BLaER1 treated with 17β-estradiol and CSF1 and Interleukin-3, amounts not matched to agents 10 nM and 100 nM (cell line): ENCODE measurements at regions not wholly inside any gene's neighbourhood (a gene's known extent, or its start where the extent isn't known, plus 50 kb on each side); places are given as distances from the start of the nearest gene placed in this dataset.
A peak's percentile ranks its signal among the peaks of the same experiment; 100 is the strongest.

ENCODE experiments used
- H3K27ac ChIP-seq, 11 experiments: shearing (Covaris generic); formaldehyde crosslinking; 2 replicates each; pipeline ENCODE4 v1.8.1; 2022
- H3K27me3 ChIP-seq, 11 experiments: shearing (Covaris generic); formaldehyde crosslinking; 2 replicates each; pipeline ENCODE4 v1.8.1; 2022
- H3K36me3 ChIP-seq, 11 experiments: shearing (Covaris generic); formaldehyde crosslinking; 2 replicates each; pipeline ENCODE4 v1.8.1; 2022
- H3K4me1 ChIP-seq, 10 experiments: shearing (Covaris generic); formaldehyde crosslinking; 2 replicates each; pipeline ENCODE4 v1.8.1; 2022
- H3K4me2 ChIP-seq, 11 experiments: shearing (Covaris generic); formaldehyde crosslinking; 2 replicates each; pipeline ENCODE4 v1.8.1; 2022
- H3K4me3 ChIP-seq, 10 experiments: shearing (Covaris generic); formaldehyde crosslinking; 2 replicates each; pipeline ENCODE4 v1.8.1; 2022
- H3K9ac ChIP-seq, 11 experiments: shearing (Covaris generic); formaldehyde crosslinking; 2 replicates each; pipeline ENCODE4 v1.8.1; 2022
- H3K9me3 ChIP-seq, 11 experiments: shearing (Covaris generic); formaldehyde crosslinking; replicated peaks in 1 of 11; 2 replicates each; pipeline ENCODE4 v1.8.1; 2022
- H4K20me1 ChIP-seq, 11 experiments: shearing (Covaris generic); formaldehyde crosslinking; 2 replicates each; pipeline ENCODE4 v1.8.1; 2022
- Cebpa-rat ChIP-seq, 11 experiments: shearing (Covaris generic); IDR thresholded peaks; 2 replicates each; pipeline ENCODE4 v1.8.1; 2022

- H3K4me1 ChIP-seq, result no peaks in the 10 kb centered on the region
- no peaks in the 10 kb centered on the region for H4K20me1 ChIP-seq
- TF ChIP-seq Cebpa-rat (IDR thresholded peaks at IDR 0.05), result no peak
- no peaks in the 10 kb centered on the region for H3K27me3 ChIP-seq
- H3K27ac ChIP-seq, result no peak overlapping the region
- H3K36me3 ChIP-seq, result no peaks in the 10 kb centered on the region
- H3K9ac ChIP-seq, result no peak overlapping the region
- peaks cover 0 to 14% (median 4%) of the 10 kb centered on the region in 11 experiments; a peak in 7 of 22 replicates for H3K9me3 ChIP-seq
- no peak overlapping the region for H3K4me3 ChIP-seq
- H3K4me2 ChIP-seq, result no peak overlapping the region
Observed at GRCh38 chr1:188056011-188056410, 1227.3 kb downstream of the PLA2G4A start.

- Histone ChIP-seq H3K9me3 (peaks cover 0 to 18% (median 4%) of the 10 kb centered on the region in 11 experiments; a peak in 7 of 22 replicates), H3K4me3 (no peak overlapping the region), H3K9ac (no peak overlapping the region), H3K27me3 (no peaks in the 10 kb centered on the region), H3K36me3 (no peaks in the 10 kb centered on the region), H4K20me1 (no peaks in the 10 kb centered on the region), H3K27ac (no peak overlapping the region), H3K4me1 (no peaks in the 10 kb centered on the region), H3K4me2 (no peak overlapping the region)
- no peak for TF ChIP-seq Cebpa-rat (IDR thresholded peaks at IDR 0.05)
Observed at GRCh38 chr1:188058801-188059200, 1230.1 kb downstream of the PLA2G4A start.

GRCh38 chr1:188061881-188062280 lies 1233.1 kb downstream of the PLA2G4A start:
- Histone ChIP-seq H3K4me3 (no peak overlapping the region), H3K9me3 (peaks cover 3 to 39% (median 21%) of the 10 kb centered on the region in 11 experiments; a peak in 17 of 22 replicates), H3K4me2 (no peak overlapping the region), H3K27me3 (no peaks in the 10 kb centered on the region), H3K27ac (no peak overlapping the region), H3K9ac (no peak overlapping the region), H3K4me1 (no peaks in the 10 kb centered on the region), H3K36me3 (no peaks in the 10 kb centered on the region), H4K20me1 (no peaks in the 10 kb centered on the region)
- TF ChIP-seq Cebpa-rat (IDR thresholded peaks at IDR 0.05), result no peak

GRCh38 chr1:188062456-188062855 lies 1233.7 kb downstream of the PLA2G4A start:
- H3K4me1 ChIP-seq, result no peaks in the 10 kb centered on the region
- no peak overlapping the region for H3K27ac ChIP-seq
- H3K9ac ChIP-seq, result no peak overlapping the region
- no peak overlapping the region for H3K4me3 ChIP-seq
- peaks cover 3 to 36% (median 23%) of the 10 kb centered on the region in 11 experiments; a peak in 17 of 22 replicates for H3K9me3 ChIP-seq
- no peaks in the 10 kb centered on the region for H3K27me3 ChIP-seq
- no peak overlapping the region for H3K4me2 ChIP-seq
- H4K20me1 ChIP-seq, result no peaks in the 10 kb centered on the region
- no peak for TF ChIP-seq Cebpa-rat (IDR thresholded peaks at IDR 0.05)
- no peaks in the 10 kb centered on the region for H3K36me3 ChIP-seq

- Histone ChIP-seq H3K9ac (no peak overlapping the region), H3K4me3 (no peak overlapping the region), H3K4me1 (no peaks in the 10 kb centered on the region), H3K27ac (no peak overlapping the region), H3K9me3 (peaks cover 15 to 52% (median 35%) of the 10 kb centered on the region in 11 experiments), H3K4me2 (no peak overlapping the region), H3K36me3 (no peaks in the 10 kb centered on the region), H4K20me1 (no peaks in the 10 kb centered on the region), H3K27me3 (no peaks in the 10 kb centered on the region)
- no peak for TF ChIP-seq Cebpa-rat (IDR thresholded peaks at IDR 0.05)
Observed at GRCh38 chr1:188065917-188066316, 1237.2 kb downstream of the PLA2G4A start.

- no peak overlapping the region for H3K9ac ChIP-seq
- H3K4me3 ChIP-seq, result no peak overlapping the region
- H3K9me3 ChIP-seq, result peaks cover 28 to 68% (median 36%) of the 10 kb centered on the region in 11 experiments
- no peak for TF ChIP-seq Cebpa-rat (IDR thresholded peaks at IDR 0.05)
- H3K27ac ChIP-seq, result no peak overlapping the region
- H3K4me2 ChIP-seq, result no peak overlapping the region
- no peaks in the 10 kb centered on the region for H3K4me1 ChIP-seq
- H3K27me3 ChIP-seq, result no peaks in the 10 kb centered on the region
- H4K20me1 ChIP-seq, result no peaks in the 10 kb centered on the region
- no peaks in the 10 kb centered on the region for H3K36me3 ChIP-seq
Observed at GRCh38 chr1:188070848-188071247, 1242.1 kb downstream of the PLA2G4A start.

GRCh38 chr1:188089015-188089414 lies 1260.3 kb downstream of the PLA2G4A start:
- H3K36me3 ChIP-seq, result peaks cover 0 to 5% (median 0%) of the 10 kb centered on the region in 11 experiments; a peak in 1 of 22 replicates
- H3K4me3 ChIP-seq, result no peak overlapping the region
- no peaks in the 10 kb centered on the region for H3K27me3 ChIP-seq
- H3K27ac ChIP-seq, result no peak overlapping the region
- TF ChIP-seq Cebpa-rat (IDR thresholded peaks at IDR 0.05), result no peak
- 0 out of 22 replicates have a peak overlapping the region, but pooled peaks of 1 of the 11 experiments have one; percentile 23 for H3K4me2 ChIP-seq
- H3K4me1 ChIP-seq, result peaks cover 0 to 5% (median 0%) of the 10 kb centered on the region in 10 experiments; a peak in 2 of 20 replicates
- peaks cover 16 to 27% (median 21%) of the 10 kb centered on the region in 11 experiments for H3K9me3 ChIP-seq
- H4K20me1 ChIP-seq, result no peaks in the 10 kb centered on the region
- H3K9ac ChIP-seq, result no peak overlapping the region

GRCh38 chr1:188089461-188089860 lies 1260.7 kb downstream of the PLA2G4A start:
- Histone ChIP-seq H3K4me1 (peaks cover 0 to 5% (median 0%) of the 10 kb centered on the region in 10 experiments; a peak in 2 of 20 replicates), H3K4me2 (peak overlapping the region in 1 of 11 experiments; percentile 23; a peak in 1 of 22 replicates), H3K27ac (no peak overlapping the region), H3K9me3 (peaks cover 16 to 27% (median 21%) of the 10 kb centered on the region in 11 experiments), H3K9ac (no peak overlapping the region), H3K27me3 (no peaks in the 10 kb centered on the region), H4K20me1 (no peaks in the 10 kb centered on the region), H3K4me3 (no peak overlapping the region), H3K36me3 (peaks cover 0 to 5% (median 0%) of the 10 kb centered on the region in 11 experiments; a peak in 1 of 22 replicates)
- TF ChIP-seq Cebpa-rat (IDR thresholded peaks at IDR 0.05), result no peak

GRCh38 chr1:188096521-188096920 lies 1267.8 kb downstream of the PLA2G4A start:
- H3K4me2 ChIP-seq, result no peak overlapping the region
- TF ChIP-seq Cebpa-rat (IDR thresholded peaks at IDR 0.05), result no peak
- no peak overlapping the region for H3K4me3 ChIP-seq
- peaks cover 0 to 22% (median 13%) of the 10 kb centered on the region in 11 experiments; a peak in 17 of 22 replicates for H3K9me3 ChIP-seq
- H3K4me1 ChIP-seq, result no peaks in the 10 kb centered on the region
- H3K27ac ChIP-seq, result no peak overlapping the region
- H3K36me3 ChIP-seq, result no peaks in the 10 kb centered on the region
- no peak overlapping the region for H3K9ac ChIP-seq
- H4K20me1 ChIP-seq, result no peaks in the 10 kb centered on the region
- no peaks in the 10 kb centered on the region for H3K27me3 ChIP-seq

- Histone ChIP-seq H3K9me3 (no peaks in the 10 kb centered on the region), H3K4me2 (no peak overlapping the region), H4K20me1 (no peaks in the 10 kb centered on the region), H3K9ac (no peak overlapping the region), H3K36me3 (no peaks in the 10 kb centered on the region), H3K4me3 (no peak overlapping the region), H3K4me1 (peaks cover 0 to 8% (median 0%) of the 10 kb centered on the region in 10 experiments; a peak in 2 of 20 replicates), H3K27me3 (no peaks in the 10 kb centered on the region), H3K27ac (no peak overlapping the region)
- TF ChIP-seq Cebpa-rat (IDR thresholded peaks at IDR 0.05), result no peak
Observed at GRCh38 chr1:188117436-188117835, 1288.7 kb downstream of the PLA2G4A start.
